ENCODE measurements at regions not wholly inside any gene's neighbourhood (a gene's known extent, or its start where the extent isn't known, plus 50 kb on each side); places are given as distances from the start of the nearest gene placed in this dataset.
"Not testable (repeated sequence)": the region's sequence is repeated elsewhere in the genome, so short reads cannot be mapped to it uniquely, and the experiment has no call there.

GRCh38 chr9:41273549-41274267, 84.6 kb upstream of the ZNG1F start:
- not testable (repeated sequence) for TF ChIP-seq CTCF, POLR2A (IDR thresholded peaks at IDR 0.05)

Measured in heart left ventricle (tissue), 13 donors.